HG03095 (cell line): ENCODE measurements at regions not wholly inside any gene's neighbourhood (a gene's known extent, or its start where the extent isn't known, plus 50 kb on each side); places are given as distances from the start of the nearest gene placed in this dataset.

Experiments used
- ATAC-seq: cut with Tn5 transposase; IDR thresholded peaks from one replicate; pipeline ENCODE4 v1.9.1; 2021; ENCODE audit warnings: moderate library complexity; ENCODE audit not compliant: unreplicated experiment

GRCh38 chr6:167766986-167767714, 59.6 kb upstream of the AFDN start:
- ATAC-seq, result no peak

GRCh38 chr6:167767715-167768107, 59.0 kb upstream of the AFDN start:
- ATAC-seq, result no peak

GRCh38 chr6:167768471-167769215, 58.1 kb upstream of the AFDN start:
- ATAC-seq, result no peak

- ATAC-seq, result no peak
Measured at GRCh38 chr6:167769408-167770190, 57.1 kb upstream of the AFDN start.

- ATAC-seq, result no peak
Measured at GRCh38 chr6:167770291-167770955, 56.3 kb upstream of the AFDN start.

- ATAC-seq, result no peak
Measured at GRCh38 chr6:167774881-167775280, 51.8 kb upstream of the AFDN start.

GRCh38 chr6:167776906-167777627, 49.6 kb upstream of the AFDN start:
- ATAC-seq, result no peak
